Suppressor macrophage treated with lipopolysaccharide for 4 hours (primary cell): ENCODE measurements at regions not wholly inside any gene's neighbourhood (a gene's known extent, or its start where the extent isn't known, plus 50 kb on each side); places are given as distances from the start of the nearest gene placed in this dataset.

Experiments used
- DNase-seq: peaks from one replicate; pipeline ENCODE4 v3.0.0-alpha.2; 2020

DNA sequence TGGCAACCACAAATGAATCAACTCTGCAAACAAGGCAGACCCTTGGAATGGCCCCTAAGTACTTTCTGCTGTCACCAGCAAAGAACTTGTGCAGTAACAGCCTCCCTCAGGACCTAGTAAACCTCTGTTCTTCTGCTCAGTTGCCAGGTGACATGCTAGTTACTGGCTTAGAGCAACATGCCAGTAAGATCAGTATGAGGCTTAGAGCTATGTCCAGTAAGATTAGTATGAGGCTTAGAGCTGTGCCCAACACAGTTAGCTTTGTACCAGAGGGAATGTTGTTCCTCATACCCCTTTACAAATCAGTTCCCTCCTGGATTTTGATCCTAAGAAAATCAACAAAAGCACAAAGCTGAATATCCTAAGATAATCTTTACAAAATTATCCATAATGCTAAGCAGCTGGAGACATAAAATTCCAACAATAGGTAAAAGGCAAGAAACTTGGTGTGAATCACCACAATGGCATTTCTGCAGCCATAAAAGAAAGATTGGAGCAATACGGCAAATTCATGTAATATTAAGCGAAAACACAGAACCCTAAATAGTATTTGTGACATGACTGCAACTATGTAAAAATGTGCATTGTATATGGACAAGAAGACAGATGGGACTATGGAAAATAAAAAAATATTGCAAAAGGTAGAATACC lies 107.3 kb upstream of the LPP start:
- no peak for DNase-seq

DNA sequence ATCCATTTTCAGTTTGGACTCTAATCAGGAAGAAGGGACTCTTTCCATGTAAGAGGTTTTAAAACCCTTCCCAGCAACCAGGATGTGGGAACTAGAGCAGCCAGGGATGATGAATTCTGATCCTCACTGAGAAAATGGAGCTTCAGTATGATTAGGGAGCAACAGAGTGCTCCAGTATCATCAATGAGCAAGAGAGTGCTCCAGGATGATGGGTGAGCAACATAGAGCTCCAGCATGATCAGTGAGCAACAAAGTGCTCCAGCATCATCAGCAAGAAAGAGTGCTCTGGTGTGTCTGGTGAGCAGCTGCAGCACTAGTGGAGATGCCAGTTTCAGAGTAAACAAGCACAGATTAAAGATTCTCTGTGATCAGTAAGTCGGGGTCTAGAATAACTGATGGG lies 106.4 kb upstream of the LPP start:
- no peak for DNase-seq

DNA sequence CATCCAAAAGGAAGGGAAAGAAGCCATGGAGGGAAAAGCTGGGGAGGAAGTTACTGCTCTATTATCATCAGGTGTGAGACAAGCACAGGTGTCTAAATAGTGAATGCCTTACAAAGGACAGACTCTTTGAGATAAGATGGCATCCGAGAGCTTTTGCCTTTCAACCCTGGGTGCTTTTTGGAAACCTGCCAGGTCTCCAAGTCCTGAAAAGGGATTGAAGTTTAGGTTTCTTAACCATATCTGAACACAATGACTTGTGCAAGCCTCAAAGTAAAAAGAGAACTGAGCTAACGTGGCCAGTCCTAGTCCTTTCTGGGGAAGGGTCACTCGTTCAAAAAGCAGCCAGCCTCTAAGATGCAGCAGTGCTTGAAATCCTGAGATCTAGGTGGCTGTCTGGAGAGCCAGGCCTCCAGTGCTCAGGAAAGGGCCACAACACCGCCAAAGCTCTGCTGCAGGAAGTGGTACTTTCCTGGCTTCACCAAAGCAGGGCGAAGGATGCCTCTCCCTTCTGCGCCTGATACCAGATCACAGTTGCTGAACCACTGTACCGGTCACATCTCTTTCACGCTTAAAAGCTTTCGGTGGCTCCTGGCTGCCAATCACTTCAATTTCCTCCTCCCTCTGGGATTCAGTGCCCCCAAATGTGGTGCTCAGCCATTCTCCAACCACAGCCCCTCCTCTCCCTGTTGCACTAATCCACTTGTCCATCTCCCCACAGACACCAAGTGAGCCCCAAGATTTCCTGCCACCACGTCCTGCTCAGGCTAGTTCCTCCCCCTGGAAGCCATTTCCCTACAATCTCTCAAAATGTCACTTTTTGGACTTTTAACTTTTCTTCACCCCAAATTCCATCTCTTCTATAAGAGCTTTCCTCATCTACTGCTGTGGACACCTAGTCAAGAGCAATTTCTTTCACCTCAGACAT lies 104.1 kb upstream of the LPP start:
- no peak for DNase-seq

GRCh38 chr3:188051801-188052168 lies 102.2 kb upstream of the LPP start:
- DNase-seq = no peak

DNA sequence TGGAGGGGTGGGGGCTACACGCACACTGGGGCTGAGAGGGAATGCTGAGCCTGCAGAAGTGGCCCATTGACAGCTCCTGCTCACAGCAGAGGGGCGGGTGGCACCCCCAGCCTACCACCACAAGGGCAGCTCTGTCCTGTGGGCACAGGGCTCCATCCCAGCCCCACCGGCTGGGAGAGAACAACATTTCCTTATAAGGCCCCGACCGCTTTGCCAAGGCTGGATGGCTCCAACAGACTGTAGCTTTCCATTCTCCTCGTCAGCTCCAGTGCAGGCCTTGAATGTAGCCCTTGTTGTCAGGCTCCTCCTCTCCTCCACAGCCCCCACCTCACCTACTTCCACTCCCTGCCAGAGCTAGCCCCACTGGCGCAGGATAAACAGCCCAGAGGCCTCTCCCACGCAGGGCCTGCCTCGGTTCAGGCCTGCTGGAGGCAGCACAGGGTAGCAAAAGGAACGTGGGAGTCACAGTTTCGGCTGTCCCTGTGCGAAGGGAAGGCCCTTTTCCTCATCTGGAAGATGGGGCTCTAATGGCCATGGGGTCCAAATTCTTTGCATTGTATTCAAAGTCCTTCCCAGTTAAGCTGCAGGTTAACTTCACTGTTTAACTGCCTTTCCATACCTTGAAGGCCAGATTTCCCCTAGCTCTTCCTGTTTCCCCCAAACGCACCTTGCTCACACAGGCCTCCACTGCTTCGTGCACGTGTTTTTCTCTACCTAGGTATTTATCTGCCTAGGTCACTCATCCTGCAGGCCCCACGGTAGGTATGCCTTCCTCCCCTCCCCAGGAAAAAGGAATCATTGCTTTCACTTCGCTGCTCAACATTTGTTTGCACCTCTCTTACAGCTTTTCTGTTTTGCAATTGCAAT lies 101.6 kb upstream of the LPP start:
- no peak for DNase-seq

DNA sequence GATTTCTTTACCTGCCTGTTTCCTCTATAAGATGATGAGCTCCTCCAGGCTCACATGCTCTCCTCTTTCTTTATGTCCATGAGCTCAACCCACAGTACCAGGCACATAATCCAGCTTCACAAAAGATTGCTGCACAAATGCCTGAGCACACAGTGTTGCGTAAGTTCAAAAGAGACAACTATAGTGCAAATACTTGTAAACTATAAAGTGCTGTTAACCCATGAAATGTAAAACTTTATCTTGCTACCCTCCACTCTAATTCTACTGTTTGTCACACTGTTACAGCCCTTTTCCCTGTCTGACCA lies 101.0 kb upstream of the LPP start:
- DNase-seq = no peak

- DNase-seq = no peak
Observed at GRCh38 chr3:188053710-188054380, 100.1 kb upstream of the LPP start.

- no peak for DNase-seq
Observed at GRCh38 chr3:188054541-188054940, 99.4 kb upstream of the LPP start.

DNA sequence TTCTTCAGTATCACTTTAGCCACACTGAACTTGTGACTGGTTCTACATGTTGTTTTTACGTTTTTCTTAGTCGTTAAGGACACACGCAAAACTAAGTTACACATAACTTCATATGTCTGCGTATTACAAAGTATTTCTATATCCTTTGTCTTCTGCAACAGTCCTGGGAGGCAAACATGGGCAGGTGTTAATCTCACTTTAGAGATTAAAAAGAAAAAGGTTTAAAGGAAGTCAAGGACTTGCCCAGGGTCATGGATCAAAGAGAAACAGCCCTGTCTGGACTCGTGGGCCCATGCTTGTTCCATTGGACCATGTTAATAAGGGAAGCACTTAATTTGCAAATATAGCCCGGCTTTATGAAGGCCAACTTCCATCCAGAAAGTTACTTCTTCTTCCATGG lies 98.6 kb upstream of the LPP start:
- DNase-seq = no peak

- no peak for DNase-seq
Observed at GRCh38 chr3:188057124-188057523, 96.8 kb upstream of the LPP start.

DNA sequence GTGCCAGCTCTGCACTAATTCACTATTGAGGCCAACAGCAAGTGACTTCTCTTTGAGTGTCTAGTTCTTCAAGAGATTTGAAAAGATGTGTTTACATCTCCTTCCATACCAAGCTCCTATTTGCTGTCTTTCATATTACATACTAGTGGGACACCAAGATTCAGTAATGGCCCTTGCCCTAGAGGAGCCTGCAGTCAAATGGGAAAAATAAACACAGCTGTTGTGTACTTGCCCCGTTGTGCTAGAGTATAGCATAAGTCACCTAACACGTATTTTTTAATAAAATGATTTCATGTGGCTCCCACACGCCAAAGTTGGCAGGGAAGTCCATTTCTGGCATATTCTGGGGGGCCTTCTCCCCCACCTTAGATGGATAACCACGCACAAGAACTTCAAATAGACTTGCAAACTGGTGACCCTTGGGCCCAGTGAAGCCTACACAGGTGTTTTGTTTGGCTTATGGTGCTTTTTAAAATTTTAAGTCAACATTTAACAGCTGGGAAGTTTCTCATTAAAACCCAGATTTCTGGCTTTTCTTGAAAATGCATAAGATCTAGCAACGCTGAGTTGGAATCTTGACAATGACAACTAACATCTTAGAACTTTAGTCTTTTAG lies 95.3 kb upstream of the LPP start:
- no peak for DNase-seq

DNA sequence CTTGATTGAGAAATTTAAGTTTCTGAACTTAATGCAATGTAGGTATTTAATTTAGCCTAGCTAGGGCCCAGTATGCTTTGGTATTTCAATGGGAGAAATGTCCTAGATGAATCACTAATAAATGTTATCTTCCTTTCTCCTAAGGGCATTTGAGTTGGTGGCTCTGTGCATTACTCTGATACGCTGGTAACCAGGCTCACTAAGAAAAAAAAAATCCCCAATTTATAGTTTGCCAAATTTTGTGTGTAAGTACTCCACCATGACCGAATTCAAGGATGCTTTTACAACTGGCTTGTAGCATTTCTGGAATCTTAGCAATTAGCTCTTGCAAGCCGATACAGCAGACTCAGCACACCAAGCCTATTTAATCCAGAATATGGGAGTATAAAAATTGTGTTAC lies 94.6 kb upstream of the LPP start:
- no peak for DNase-seq

DNA sequence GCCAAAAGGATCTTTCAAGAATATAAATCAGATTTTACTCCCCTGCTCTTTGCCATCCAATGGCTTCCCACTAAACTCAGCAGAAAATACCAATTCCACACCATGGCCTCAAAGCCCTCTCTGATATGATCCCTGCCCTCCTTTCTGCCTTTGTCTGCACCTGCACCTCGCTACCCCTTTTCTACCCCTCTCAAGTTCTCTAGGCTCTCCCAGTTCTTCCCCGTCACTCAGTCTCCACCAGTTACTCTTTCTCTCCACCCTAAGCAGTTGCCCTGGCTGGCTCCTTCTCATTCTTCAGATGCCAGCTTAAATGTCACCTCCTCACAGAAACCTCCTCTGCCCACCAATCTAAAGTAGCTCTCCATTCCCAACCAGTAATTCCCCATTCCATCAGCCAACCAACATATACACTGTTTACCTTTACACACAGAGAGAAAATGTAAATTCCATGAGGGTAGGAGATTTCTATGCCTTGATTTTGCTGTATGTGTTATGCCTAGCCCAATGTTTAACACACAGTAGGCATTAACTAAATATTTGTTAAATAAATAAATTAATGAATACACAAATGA lies 93.6 kb upstream of the LPP start:
- DNase-seq = no peak

DNA sequence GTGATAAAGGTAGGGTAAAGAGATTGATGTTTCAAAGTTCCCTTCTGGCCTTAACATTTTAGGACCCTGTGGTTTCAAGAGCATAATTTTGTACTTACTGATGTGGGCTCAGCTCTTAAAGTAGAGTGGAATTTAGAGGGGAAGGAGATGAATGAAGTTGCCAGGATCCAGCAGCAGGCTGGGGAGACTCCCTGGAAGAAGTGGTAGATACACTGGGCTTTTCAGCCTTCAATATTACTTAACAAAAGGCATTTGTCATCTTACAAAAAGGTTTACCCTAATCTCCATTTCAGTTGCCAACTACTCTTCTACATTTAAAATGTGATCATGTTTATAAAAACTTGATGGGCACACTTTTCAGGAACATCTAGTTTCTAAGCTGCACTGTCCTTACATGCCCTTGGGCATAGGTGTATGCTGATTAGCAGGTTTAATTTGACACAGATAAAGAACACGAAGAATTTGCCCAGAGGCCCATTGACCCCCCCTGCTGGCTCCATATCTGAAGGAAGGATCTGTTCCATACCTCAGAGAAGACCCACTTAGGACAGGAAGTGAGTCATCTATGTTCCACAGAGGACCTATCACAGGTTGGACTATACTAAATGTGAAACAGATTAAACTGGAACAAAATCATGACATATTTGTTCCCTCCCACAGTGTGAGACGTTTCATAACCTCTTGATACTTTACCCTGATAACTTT lies 93.0 kb upstream of the LPP start:
- peak; percentile 24 for DNase-seq

- DNase-seq = no peak
Observed at GRCh38 chr3:188062216-188062615, 91.7 kb upstream of the LPP start.

- DNase-seq = no peak
Observed at GRCh38 chr3:188064831-188065493, 89.0 kb upstream of the LPP start.

GRCh38 chr3:188066141-188066540 lies 87.8 kb upstream of the LPP start:
- no peak for DNase-seq

GRCh38 chr3:188067932-188068331 lies 86.0 kb upstream of the LPP start:
- peak; percentile 29 for DNase-seq

DNA sequence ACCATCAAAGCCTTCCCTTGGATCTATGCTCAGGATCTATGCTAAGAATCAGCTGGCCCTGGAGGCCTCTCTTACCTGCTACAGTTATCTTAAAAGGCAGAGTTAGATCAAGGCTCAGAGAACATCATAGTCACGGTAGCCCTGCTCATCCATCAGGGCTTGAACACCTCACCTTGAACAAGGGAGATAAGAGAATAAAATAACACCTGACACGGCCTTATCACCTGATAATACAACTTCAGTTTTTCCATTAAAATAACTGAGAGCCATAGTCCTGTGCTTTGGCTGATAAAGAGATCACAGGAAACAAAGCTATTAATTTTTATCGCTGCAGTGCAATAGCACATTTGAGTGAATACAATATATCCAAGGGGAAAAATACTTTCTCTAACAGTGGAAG lies 85.6 kb upstream of the LPP start:
- no peak for DNase-seq

GRCh38 chr3:188071636-188072035 lies 82.3 kb upstream of the LPP start:
- DNase-seq = no peak

DNA sequence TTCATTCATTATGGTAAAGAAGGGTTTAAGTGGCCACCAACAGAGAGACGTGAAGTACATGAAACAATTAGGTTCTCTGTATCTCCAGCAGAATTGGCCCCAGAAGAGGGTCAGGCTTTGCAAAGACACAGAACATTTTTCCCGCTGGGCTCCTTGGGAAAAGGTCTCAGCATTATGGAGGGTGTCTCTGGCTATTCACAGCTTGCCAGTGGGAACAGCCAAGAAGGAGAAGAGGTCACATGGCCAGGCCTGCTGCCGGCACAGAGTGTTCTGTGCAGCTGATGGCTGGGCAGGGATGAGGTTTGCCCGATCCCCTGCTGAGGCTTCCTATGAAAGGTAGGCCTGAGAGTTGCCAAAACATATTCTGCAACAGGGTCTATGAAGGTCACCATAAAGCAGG lies 77.8 kb upstream of the LPP start:
- no peak for DNase-seq
